ENCODE measurements at regions not wholly inside any gene's neighbourhood (a gene's known extent, or its start where the extent isn't known, plus 50 kb on each side); places are given as distances from the start of the nearest gene placed in this dataset.
"Not testable (repeated sequence)": the region's sequence is repeated elsewhere in the genome, so short reads cannot be mapped to it uniquely, and the experiment has no call there.

- DNase-seq = no peak
Observed at GRCh38 chr14:89514601-89515000, 97.6 kb upstream of the FOXN3 start.

- no peak for DNase-seq
Observed at GRCh38 chr14:89509891-89510290, 92.9 kb upstream of the FOXN3 start.

GRCh38 chr14:89508863-89509262 lies 91.8 kb upstream of the FOXN3 start:
- DNase-seq = no peak

- DNase-seq = no peak
Observed at GRCh38 chr14:89507926-89508460, 91.0 kb upstream of the FOXN3 start.

- no peak for DNase-seq
Observed at GRCh38 chr14:89507521-89507920, 90.5 kb upstream of the FOXN3 start.

- not testable (repeated sequence) for DNase-seq
Observed at GRCh38 chr14:89506891-89507452, 89.9 kb upstream of the FOXN3 start.

GRCh38 chr14:89504602-89505313 lies 87.7 kb upstream of the FOXN3 start:
- peak; percentile 64 for DNase-seq

- no peak for DNase-seq
Observed at GRCh38 chr14:89504091-89504490, 87.1 kb upstream of the FOXN3 start.

- DNase-seq = no peak
Observed at GRCh38 chr14:89503431-89503996, 86.5 kb upstream of the FOXN3 start.

- DNase-seq = no peak
Observed at GRCh38 chr14:89502966-89503365, 85.9 kb upstream of the FOXN3 start.

GRCh38 chr14:89501381-89501780 lies 84.3 kb upstream of the FOXN3 start:
- peak; percentile 7 for DNase-seq

- DNase-seq = peak; percentile 30
Observed at GRCh38 chr14:89500303-89500702, 83.3 kb upstream of the FOXN3 start.

- no peak for DNase-seq
Observed at GRCh38 chr14:89498878-89499277, 81.8 kb upstream of the FOXN3 start.

GRCh38 chr14:89495718-89496117 lies 78.7 kb upstream of the FOXN3 start:
- DNase-seq = no peak

GRCh38 chr14:89493877-89494634 lies 77.0 kb upstream of the FOXN3 start:
- DNase-seq = no peak

GRCh38 chr14:89493406-89493805 lies 76.4 kb upstream of the FOXN3 start:
- DNase-seq = no peak

- no peak for DNase-seq
Observed at GRCh38 chr14:89491711-89492381, 74.8 kb upstream of the FOXN3 start.

GRCh38 chr14:89490466-89490865 lies 73.4 kb upstream of the FOXN3 start:
- DNase-seq = no peak

GRCh38 chr14:89489761-89490437 lies 72.9 kb upstream of the FOXN3 start:
- no peak for DNase-seq

- DNase-seq = no peak
Observed at GRCh38 chr14:89486961-89487360, 69.9 kb upstream of the FOXN3 start.

- DNase-seq = no peak
Observed at GRCh38 chr14:89486505-89486904, 69.5 kb upstream of the FOXN3 start.

- no peak for DNase-seq
Observed at GRCh38 chr14:89485264-89485663, 68.2 kb upstream of the FOXN3 start.

All from activated CD8-positive, alpha-beta memory T cell treated with anti-CD3 and anti-CD28 coated beads, Interleukin-2, amount 50 U/mL, for 48 hours (primary cell).